Peyer's patch (tissue), 4 donors: ENCODE measurements at regions not wholly inside any gene's neighbourhood (a gene's known extent, or its start where the extent isn't known, plus 50 kb on each side); places are given as distances from the start of the nearest gene placed in this dataset.

Experiments
- POLR2A ChIP-seq, 2 donors: fragments of 450-650 bp; IDR thresholded peaks; one replicate each; pipeline ENCODE4 v1.5.1; 2017; ENCODE audit warnings: antibody characterized with exemption in 2 of 2, mild to moderate bottlenecking in 2 of 2, moderate library complexity in 2 of 2
- TF ChIP-seq, protein P1 (sequence below), 6 experiments: fragments of 450-650 bp in 4 of 6; fragments of 200-600 bp in 2 of 6; sonication (generic) in 1 of 6; IDR thresholded peaks; one replicate each; pipeline ENCODE4 v1.5.1; 2017 to 2019; ENCODE audit warnings: antibody characterized with exemption in 6 of 6, mild to moderate bottlenecking in 3 of 6, moderate library complexity in 1 of 6

DNA sequence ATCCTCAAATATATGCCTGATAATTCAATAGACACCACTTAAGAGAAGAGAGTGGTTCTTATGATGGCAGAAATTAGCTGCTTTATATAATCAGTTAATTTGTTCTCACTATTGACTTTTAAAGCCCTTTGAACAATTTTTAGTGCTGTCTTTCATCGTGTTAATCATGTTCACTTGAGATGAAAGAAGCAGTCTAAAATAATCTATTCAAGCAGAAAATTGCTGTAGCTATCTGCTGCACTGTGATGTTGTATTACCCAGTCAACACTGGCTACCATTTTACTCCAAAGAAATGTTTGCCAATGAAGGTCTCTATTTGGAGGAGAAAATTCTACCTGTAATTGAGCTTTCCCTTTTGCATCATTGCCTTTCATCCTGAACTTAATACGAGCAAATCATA lies 459.8 kb upstream of the FSIP2 start:
- TF ChIP-seq, protein P1, sequence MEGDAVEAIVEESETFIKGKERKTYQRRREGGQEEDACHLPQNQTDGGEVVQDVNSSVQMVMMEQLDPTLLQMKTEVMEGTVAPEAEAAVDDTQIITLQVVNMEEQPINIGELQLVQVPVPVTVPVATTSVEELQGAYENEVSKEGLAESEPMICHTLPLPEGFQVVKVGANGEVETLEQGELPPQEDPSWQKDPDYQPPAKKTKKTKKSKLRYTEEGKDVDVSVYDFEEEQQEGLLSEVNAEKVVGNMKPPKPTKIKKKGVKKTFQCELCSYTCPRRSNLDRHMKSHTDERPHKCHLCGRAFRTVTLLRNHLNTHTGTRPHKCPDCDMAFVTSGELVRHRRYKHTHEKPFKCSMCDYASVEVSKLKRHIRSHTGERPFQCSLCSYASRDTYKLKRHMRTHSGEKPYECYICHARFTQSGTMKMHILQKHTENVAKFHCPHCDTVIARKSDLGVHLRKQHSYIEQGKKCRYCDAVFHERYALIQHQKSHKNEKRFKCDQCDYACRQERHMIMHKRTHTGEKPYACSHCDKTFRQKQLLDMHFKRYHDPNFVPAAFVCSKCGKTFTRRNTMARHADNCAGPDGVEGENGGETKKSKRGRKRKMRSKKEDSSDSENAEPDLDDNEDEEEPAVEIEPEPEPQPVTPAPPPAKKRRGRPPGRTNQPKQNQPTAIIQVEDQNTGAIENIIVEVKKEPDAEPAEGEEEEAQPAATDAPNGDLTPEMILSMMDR (IDR thresholded peaks at IDR 0.05) = no peak
- no peak for TF ChIP-seq POLR2A (IDR thresholded peaks at IDR 0.05)
